SK-N-SH (cell line): ENCODE measurements at regions not wholly inside any gene's neighbourhood (a gene's known extent, or its start where the extent isn't known, plus 50 kb on each side); places are given as distances from the start of the nearest gene placed in this dataset.

ENCODE experiments used
- CTCF ChIA-PET: fragments of 300-600, 350-600 bp; formaldehyde crosslinking; extraction: SDS; loops from one replicate; lab custom pipeline; 2021; lab: Yijun Ruan, JAX
- POLR2A ChIA-PET: fragments of 350-600 bp; sonication (Branson Sonifier 250); formaldehyde crosslinking; extraction: SDS; loops from one replicate; lab custom pipeline; 2020; ENCODE audit warnings: antibody characterized with exemption, inconsistent platforms; lab: Yijun Ruan, JAX
- DNase-seq: peaks from one replicate; pipeline ENCODE4 v3.0.0; 2012
- H2AFZ ChIP-seq: fragments of 200-600 bp; sonication (generic); 2 replicates; pipeline ENCODE4 v1.8.1; 2016; ENCODE audit warnings: antibody characterized with exemption, mild to moderate bottlenecking, low read depth
- H3F3A ChIP-seq: fragments of 200-600 bp; sonication (generic); replicated peaks from 2 replicates; pipeline ENCODE3; 2016; ENCODE audit warnings: antibody characterized with exemption, mild to moderate bottlenecking; ENCODE audit not compliant: insufficient read depth
- H3K27ac ChIP-seq, 2 experiments: fragments of 200-500 bp in 1 of 2; fragments of 200-600 bp in 1 of 2; sonication (Bioruptor generic) in 1 of 2; sonication (generic), shearing (Covaris generic) in 1 of 2; 2 replicates each; pipeline versions ENCODE4 v1.5.1 to v1.6.1; 2014 to 2016; ENCODE audit warnings: low read depth in 2 of 2, inconsistent platforms in 1 of 2, low read length in 1 of 2, mild to moderate bottlenecking in 1 of 2, mixed read lengths in 1 of 2
- H3K27me3 ChIP-seq: fragments of 200-600 bp; sonication (generic), shearing (Covaris generic); 2 replicates; pipeline ENCODE4 v1.6.1; 2016; ENCODE audit warnings: mixed run types; ENCODE audit not compliant: insufficient read depth
- H3K36me3 ChIP-seq, 2 experiments: fragments of 200-500 bp in 1 of 2; fragments of 200-600 bp in 1 of 2; sonication (Bioruptor generic) in 1 of 2; sonication (generic) in 1 of 2; replicated peaks in 1 of 2; 2 replicates each; pipeline versions ENCODE3 to v1.5.1; 2014 to 2016; ENCODE audit warnings: low read length in 1 of 2, mild to moderate bottlenecking in 1 of 2; ENCODE audit not compliant: insufficient read depth in 2 of 2, control insufficient read depth in 1 of 2
- H3K4me1 ChIP-seq, 2 experiments: fragments of 200-500 bp in 1 of 2; fragments of 200-600 bp in 1 of 2; sonication (Bioruptor generic) in 1 of 2; sonication (generic), shearing (Covaris generic) in 1 of 2; 2 replicates each; pipeline versions ENCODE4 v1.5.1 to v1.6.1; 2014 to 2016; ENCODE audit warnings: low read depth in 1 of 2, low read length in 1 of 2, mixed run types in 1 of 2; ENCODE audit not compliant: insufficient read depth in 2 of 2, control insufficient read depth in 1 of 2
- H3K4me2 ChIP-seq: fragments of 200-600 bp; sonication (generic), shearing (Covaris generic); 2 replicates; pipeline ENCODE4 v1.6.1; 2017; ENCODE audit warnings: mixed run types
- H3K4me3 ChIP-seq, 2 experiments: fragments of 200-500 bp in 1 of 2; fragments of 200-600 bp in 1 of 2; sonication (Bioruptor generic) in 1 of 2; sonication (generic), shearing (Covaris generic) in 1 of 2; 2 replicates each; pipeline versions ENCODE4 v1.5.1 to v1.8.1; 2014 to 2016; ENCODE audit warnings: low read depth in 2 of 2, inconsistent platforms in 1 of 2, low read length in 1 of 2, mild to moderate bottlenecking in 1 of 2, mixed read lengths in 1 of 2, moderate library complexity in 1 of 2
- H3K79me2 ChIP-seq: fragments of 200-600 bp; sonication (generic); 2 replicates; pipeline ENCODE4 v1.8.1; 2017; ENCODE audit warnings: mild to moderate bottlenecking; ENCODE audit not compliant: insufficient read depth
- H3K9ac ChIP-seq: fragments of 200-600 bp; sonication (generic); 2 replicates; pipeline ENCODE4 v1.6.1; 2017; ENCODE audit warnings: mixed run types
- H3K9me2 ChIP-seq: fragments of 200-600 bp; sonication (generic); 2 replicates; pipeline ENCODE4 v1.6.1; 2017; ENCODE audit warnings: mixed run types
- H3K9me3 ChIP-seq: fragments of 200-600 bp; sonication (generic); 2 replicates; pipeline ENCODE4 v1.6.1; 2017; ENCODE audit warnings: mixed run types, mild to moderate bottlenecking, moderate library complexity
- H4K20me1 ChIP-seq: fragments of 200-600 bp; sonication (generic); 2 replicates; pipeline ENCODE4 v1.6.1; 2017; ENCODE audit warnings: mild to moderate bottlenecking, mixed run types; ENCODE audit not compliant: insufficient read depth
- CHD2 ChIP-seq: fragments of 150-350 bp; IDR thresholded peaks from 2 replicates; pipeline ENCODE4 v1.6.1; 2018; ENCODE audit warnings: low read length; ENCODE audit not compliant: partially characterized antibody
- EP300 ChIP-seq, 2 experiments: IDR thresholded peaks; 2 replicates each; pipeline versions ENCODE4 v1.4.0 to v1.6.1; 2012; ENCODE audit warnings: borderline replicate concordance in 1 of 2, low read depth in 1 of 2, low read length in 1 of 2
- EZH2phosphoT487 ChIP-seq: fragments of 200-600 bp; sonication (generic); IDR thresholded peaks from 2 replicates; pipeline ENCODE4 v1.6.1; 2017; ENCODE audit warnings: low read depth, mixed run types, mild to moderate bottlenecking, antibody characterized with exemption, moderate library complexity, borderline replicate concordance
- FOXM1 ChIP-seq: IDR thresholded peaks from 2 replicates; pipeline ENCODE4 v1.4.0; 2012; ENCODE audit warnings: low read depth, mild to moderate bottlenecking
- GABPA ChIP-seq: IDR thresholded peaks from 2 replicates; pipeline ENCODE4 v1.4.0; 2012; ENCODE audit warnings: low read depth, mild to moderate bottlenecking
- MEF2A ChIP-seq: IDR thresholded peaks from 2 replicates; pipeline ENCODE4 v1.4.0; 2012; ENCODE audit warnings: low read depth, borderline replicate concordance
- SMC3 ChIP-seq: IDR thresholded peaks from 2 replicates; pipeline ENCODE4 v1.6.1; 2012; ENCODE audit warnings: low read depth, low read length, improper control_type of control experiment
- YY1 ChIP-seq: IDR thresholded peaks from 2 replicates; pipeline ENCODE4 v1.4.0; 2012; ENCODE audit warnings: low read depth, mild to moderate bottlenecking
- WGBS: methylation state at CpG from one replicate; pipeline ENCODE4 v1.1.6; 2017; ENCODE audit warnings: low lambda C conversion rate; 5-methylcytosine and 5-hydroxymethylcytosine counted together
- TF ChIP-seq, protein P1 (sequence below): IDR thresholded peaks from 2 replicates; pipeline ENCODE4 v1.4.0; 2012; ENCODE audit warnings: low read depth
- TF ChIP-seq, protein P2 (sequence below): fragments of 150-350 bp; IDR thresholded peaks from 2 replicates; pipeline ENCODE4 v1.6.1; 2016; ENCODE audit warnings: mild to moderate bottlenecking, low read depth, low read length
- TF ChIP-seq, protein P3 (sequence below): IDR thresholded peaks from 2 replicates; pipeline ENCODE4 v1.4.0; 2012; ENCODE audit warnings: low read depth, borderline replicate concordance
- TF ChIP-seq, protein P4 (sequence below): IDR thresholded peaks from 2 replicates; pipeline ENCODE4; 2012

DNA sequence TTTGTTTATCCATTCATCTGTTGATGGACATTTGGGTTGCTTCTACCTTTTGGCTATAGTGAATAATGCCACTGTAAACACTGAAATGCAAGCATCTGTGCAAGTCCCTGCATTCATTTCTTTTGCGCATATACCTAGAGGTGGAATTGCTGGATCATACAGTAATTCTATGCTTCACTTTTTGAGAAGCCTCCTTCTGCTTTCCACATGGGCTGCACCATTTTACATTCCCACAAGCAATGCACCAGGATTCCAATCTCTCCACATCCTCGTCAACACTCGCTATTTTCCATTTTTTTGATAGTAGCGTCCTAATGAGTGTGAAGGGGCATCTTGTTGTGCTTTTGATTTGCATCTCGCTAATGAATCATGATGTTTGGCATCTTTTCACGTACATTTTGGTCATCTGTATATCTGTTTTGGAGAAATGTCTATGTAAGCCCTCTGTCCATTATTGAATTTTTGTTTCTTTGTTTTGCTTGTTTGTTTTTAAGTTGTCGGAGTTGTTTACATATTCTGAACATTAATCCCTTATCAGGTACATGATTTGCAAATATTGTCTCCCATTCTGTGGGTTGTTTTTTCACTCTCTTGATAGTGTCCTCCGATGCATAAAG lies 335.4 kb downstream of the RRAGC start:
- Histone ChIP-seq H3K4me2 (no peak overlapping the region), H3K36me3 (no peaks in the 10 kb centered on the region), H4K20me1 (no peaks in the 10 kb centered on the region), H3K4me1 (no peaks in the 10 kb centered on the region; a peak in 1 of 4 replicates), H3K79me2 (no peaks in the 10 kb centered on the region), H3K4me3 (no peak overlapping the region), H3K27me3 (peaks cover 20% of the 10 kb centered on the region; the same call in 1 of the 2 replicates), H2AFZ (no peak overlapping the region), H3K9ac (no peak overlapping the region), H3F3A (no peaks in the 10 kb centered on the region), H3K27ac (no peak overlapping the region), H3K9me3 (no peaks in the 10 kb centered on the region), H3K9me2 (no peaks in the 10 kb centered on the region)
- ChIA-PET POLR2A (no interaction called here), CTCF (no interaction called here)
- DNase-seq, result no peak
- TF ChIP-seq FOXM1, result no peak
- WGBS, result 17% methylated on average over 8 of the region's 8 CpGs

DNA sequence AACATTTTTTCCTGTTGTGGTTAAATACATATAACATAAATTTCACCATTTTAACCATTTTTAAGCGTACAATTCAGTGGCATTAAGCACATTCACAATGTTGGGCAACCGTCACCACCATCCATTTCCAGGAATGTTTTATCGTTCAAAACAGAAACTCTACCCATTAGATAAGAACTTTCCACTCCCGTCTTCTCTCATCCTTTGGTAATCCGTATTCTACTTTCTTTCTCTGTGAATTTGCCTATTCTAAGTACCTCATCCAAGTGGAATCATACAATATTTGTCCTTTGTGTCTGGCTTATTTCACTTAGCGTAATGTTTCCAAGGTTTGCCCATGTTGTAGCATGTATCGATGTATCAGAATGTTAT lies 336.0 kb downstream of the RRAGC start:
- H3K4me2 ChIP-seq, result no peak overlapping the region

More for the DNA sequence above, 336.0 kb downstream of the RRAGC start:
- POLR2A ChIA-PET, result no interaction called here
- Histone ChIP-seq H3K27ac (no peak overlapping the region), H3K4me1 (no peaks in the 10 kb centered on the region; a peak in 1 of 4 replicates), H3K4me3 (no peak overlapping the region), H3F3A (no peaks in the 10 kb centered on the region), H3K9me2 (no peaks in the 10 kb centered on the region)
- TF ChIP-seq FOXM1 (no peak), YY1 (no peak), EZH2phosphoT487 (no peak), GABPA (no peak), MEF2A (no peak), EP300 (IDR thresholded peaks at IDR 0.05; ENCODE audit: borderline replicate concordance in 1 of 2, low read depth in 1 of 2, low read length in 1 of 2) (no peak), CHD2 (no peak), SMC3 (no peak)
- TF ChIP-seq, protein P1, sequence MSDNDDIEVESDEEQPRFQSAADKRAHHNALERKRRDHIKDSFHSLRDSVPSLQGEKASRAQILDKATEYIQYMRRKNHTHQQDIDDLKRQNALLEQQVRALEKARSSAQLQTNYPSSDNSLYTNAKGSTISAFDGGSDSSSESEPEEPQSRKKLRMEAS, result no peak
- TF ChIP-seq, protein P2, sequence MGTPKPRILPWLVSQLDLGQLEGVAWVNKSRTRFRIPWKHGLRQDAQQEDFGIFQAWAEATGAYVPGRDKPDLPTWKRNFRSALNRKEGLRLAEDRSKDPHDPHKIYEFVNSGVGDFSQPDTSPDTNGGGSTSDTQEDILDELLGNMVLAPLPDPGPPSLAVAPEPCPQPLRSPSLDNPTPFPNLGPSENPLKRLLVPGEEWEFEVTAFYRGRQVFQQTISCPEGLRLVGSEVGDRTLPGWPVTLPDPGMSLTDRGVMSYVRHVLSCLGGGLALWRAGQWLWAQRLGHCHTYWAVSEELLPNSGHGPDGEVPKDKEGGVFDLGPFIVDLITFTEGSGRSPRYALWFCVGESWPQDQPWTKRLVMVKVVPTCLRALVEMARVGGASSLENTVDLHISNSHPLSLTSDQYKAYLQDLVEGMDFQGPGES, result no peak
- TF ChIP-seq, protein P3, sequence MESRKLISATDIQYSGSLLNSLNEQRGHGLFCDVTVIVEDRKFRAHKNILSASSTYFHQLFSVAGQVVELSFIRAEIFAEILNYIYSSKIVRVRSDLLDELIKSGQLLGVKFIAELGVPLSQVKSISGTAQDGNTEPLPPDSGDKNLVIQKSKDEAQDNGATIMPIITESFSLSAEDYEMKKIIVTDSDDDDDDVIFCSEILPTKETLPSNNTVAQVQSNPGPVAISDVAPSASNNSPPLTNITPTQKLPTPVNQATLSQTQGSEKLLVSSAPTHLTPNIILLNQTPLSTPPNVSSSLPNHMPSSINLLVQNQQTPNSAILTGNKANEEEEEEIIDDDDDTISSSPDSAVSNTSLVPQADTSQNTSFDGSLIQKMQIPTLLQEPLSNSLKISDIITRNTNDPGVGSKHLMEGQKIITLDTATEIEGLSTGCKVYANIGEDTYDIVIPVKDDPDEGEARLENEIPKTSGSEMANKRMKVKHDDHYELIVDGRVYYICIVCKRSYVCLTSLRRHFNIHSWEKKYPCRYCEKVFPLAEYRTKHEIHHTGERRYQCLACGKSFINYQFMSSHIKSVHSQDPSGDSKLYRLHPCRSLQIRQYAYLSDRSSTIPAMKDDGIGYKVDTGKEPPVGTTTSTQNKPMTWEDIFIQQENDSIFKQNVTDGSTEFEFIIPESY, result no peak
- TF ChIP-seq, protein P4, sequence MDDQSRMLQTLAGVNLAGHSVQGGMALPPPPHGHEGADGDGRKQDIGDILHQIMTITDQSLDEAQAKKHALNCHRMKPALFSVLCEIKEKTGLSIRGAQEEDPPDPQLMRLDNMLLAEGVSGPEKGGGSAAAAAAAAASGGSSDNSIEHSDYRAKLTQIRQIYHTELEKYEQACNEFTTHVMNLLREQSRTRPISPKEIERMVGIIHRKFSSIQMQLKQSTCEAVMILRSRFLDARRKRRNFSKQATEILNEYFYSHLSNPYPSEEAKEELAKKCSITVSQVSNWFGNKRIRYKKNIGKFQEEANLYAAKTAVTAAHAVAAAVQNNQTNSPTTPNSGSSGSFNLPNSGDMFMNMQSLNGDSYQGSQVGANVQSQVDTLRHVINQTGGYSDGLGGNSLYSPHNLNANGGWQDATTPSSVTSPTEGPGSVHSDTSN, result no peak
- TF ChIP-seq, all 33 proteins: peak for 0
- Histone ChIP-seq H3K79me2 (no peaks in the 10 kb centered on the region), H3K9me3 (no peaks in the 10 kb centered on the region), H3K27me3 (peaks cover 20% of the 10 kb centered on the region; the same call in 1 of the 2 replicates), H3K9ac (no peak overlapping the region), H3K36me3 (no peaks in the 10 kb centered on the region), H2AFZ (no peak overlapping the region), H4K20me1 (no peaks in the 10 kb centered on the region)
- CTCF ChIA-PET, result no interaction called here
- DNase-seq, result no peak
- WGBS, result 44% methylated on average over 7 of the region's 7 CpGs
